GM12878 (cell line): ENCODE measurements at regions not wholly inside any gene's neighbourhood (a gene's known extent, or its start where the extent isn't known, plus 50 kb on each side); places are given as distances from the start of the nearest gene placed in this dataset.

Source experiments
- ATAC-seq: fragments of 200-7000 bp; cut with Tn5 transposase; 3 replicates; pipeline ENCODE4 v1.9.1; 2020; ENCODE audit warnings: mild to moderate bottlenecking, moderate library complexity
- BruUV-seq: library from RNA; stranded (reverse); fragments of 400-500 nt; replicated peaks from 2 replicates; lab custom pipeline; 2021; lab: Mats Ljungman, UMichigan
- CTCF ChIA-PET: fragments of 300-600 bp; sonication (Branson Sonifier 250); formaldehyde crosslinking; extraction: SDS; loops from one replicate; lab custom pipeline; 2021; ENCODE audit warnings: inconsistent platforms; lab: Yijun Ruan, JAX
- POLR2A ChIA-PET: fragments of 350-600 bp; formaldehyde crosslinking; extraction: SDS; loops from one replicate; lab custom pipeline; 2021; ENCODE audit warnings: inconsistent platforms; lab: Charles Lee
- RAD21 ChIA-PET: fragments of 300-600 bp; sonication (Branson Sonifier 250); formaldehyde crosslinking; loops from one replicate; lab custom pipeline; 2023; ENCODE audit warnings: antibody characterized with exemption; ENCODE audit not compliant: unreplicated experiment; lab: Charles Lee
- SMC1A ChIA-PET: fragments of 300-600 bp; sonication (Branson Sonifier 250); formaldehyde crosslinking; loops from one replicate; lab custom pipeline; 2023; ENCODE audit not compliant: unreplicated experiment, uncharacterized antibody; lab: Charles Lee
- DNase-seq: peaks from one replicate; pipeline ENCODE4 v3.0.0-alpha.2; 2011; ENCODE audit warnings: low read depth, low spot score
- FAIRE-seq: peaks from 3 replicates; lab custom pipeline; 2011; peaks lifted over from hg19 to GRCh38; lab: Jason Lieb, UNC
- H2AFZ ChIP-seq: 2 replicates; pipeline ENCODE4 v1.6.0; 2011; ENCODE audit warnings: low read depth, low read length, control low read depth; ENCODE audit not compliant: control insufficient read depth
- H3K27ac ChIP-seq: 2 replicates; pipeline ENCODE4 v1.5.1; 2011; ENCODE audit warnings: control low read depth; ENCODE audit not compliant: control insufficient read depth, insufficient read depth
- H3K27me3 ChIP-seq, 2 experiments: replicated peaks in 1 of 2; 2 replicates each; pipeline versions ENCODE4 v1.6.0 to v1.6.1; 2011; ENCODE audit warnings: low read length in 1 of 2; ENCODE audit not compliant: control insufficient read depth in 2 of 2, insufficient read depth in 2 of 2
- H3K36me3 ChIP-seq, 2 experiments: 2 replicates each; pipeline ENCODE4 v1.5.1; 2011; ENCODE audit warnings: low read length in 1 of 2; ENCODE audit not compliant: control insufficient read depth in 2 of 2, insufficient read depth in 2 of 2
- H3K4me1 ChIP-seq: 2 replicates; pipeline ENCODE4 v1.6.1; 2011; ENCODE audit warnings: mild to moderate bottlenecking, low read length, moderate library complexity, mixed read lengths; ENCODE audit not compliant: control insufficient read depth, insufficient read depth
- H3K4me2 ChIP-seq: 2 replicates; pipeline ENCODE4 v1.6.0; 2011; ENCODE audit warnings: control low read depth; ENCODE audit not compliant: control insufficient read depth, insufficient read depth
- H3K4me3 ChIP-seq: fragments of 200-600 bp; sonication (generic); 2 replicates; pipeline ENCODE4 v1.5.1; 2016
- H3K79me2 ChIP-seq: 2 replicates; pipeline ENCODE4 v1.6.0; 2011; ENCODE audit warnings: low read length; ENCODE audit not compliant: control insufficient read depth, insufficient read depth
- H3K9ac ChIP-seq: 2 replicates; pipeline ENCODE4 v1.8.0; 2011; ENCODE audit warnings: low read length, control low read depth, mixed read lengths; ENCODE audit not compliant: control insufficient read depth, insufficient read depth
- H3K9me3 ChIP-seq: replicated peaks from 3 replicates; pipeline ENCODE4 v1.5.1; 2011; ENCODE audit warnings: mild to moderate bottlenecking, low read length; ENCODE audit not compliant: control insufficient read depth, insufficient read depth
- H4K20me1 ChIP-seq: 2 replicates; pipeline ENCODE4 v1.6.0; 2011; ENCODE audit not compliant: control insufficient read depth, insufficient read depth
- MYC ChIP-seq: IDR thresholded peaks from 2 replicates; pipeline ENCODE4 v1.6.1; 2011; ENCODE audit warnings: mild to moderate bottlenecking, low read length, moderate library complexity, inconsistent platforms; ENCODE audit not compliant: insufficient read depth, insufficient replicate concordance, insufficient read length, severe bottlenecking
- POLR2AphosphoS5 ChIP-seq: IDR thresholded peaks from 2 replicates; pipeline ENCODE4 v1.6.1; 2011; ENCODE audit warnings: mild to moderate bottlenecking, low read length, inconsistent platforms
- TCF3 ChIP-seq: IDR thresholded peaks from 2 replicates; pipeline ENCODE4 v1.6.1; 2012; ENCODE audit warnings: low read depth, mild to moderate bottlenecking, low read length, borderline replicate concordance; ENCODE audit not compliant: insufficient read depth
- ZSCAN29 ChIP-seq: fragments of 450-650 bp; IDR thresholded peaks from 2 replicates; pipeline ENCODE4 v1.6.1; 2017; ENCODE audit warnings: mild to moderate bottlenecking, moderate library complexity
- WGBS: methylation state at CpG from one replicate; pipeline ENCODE4 v1.1.6; 2016; ENCODE audit warnings: low lambda C conversion rate; ENCODE audit not compliant: insufficient replicate concordance, insufficient coverage; ENCODE audit errors: missing lambda C conversion rate; 5-methylcytosine and 5-hydroxymethylcytosine counted together
- in situ Hi-C: fragments of 300-500 bp; cut with MboI; formaldehyde crosslinking; loops from 9 replicates; pipeline ENCODE4 v1.14.3; 2018; ENCODE audit warnings: mixed read lengths
- intact Hi-C: fragments of 100-400 bp; cut with micrococcal nuclease; formaldehyde crosslinking; loops from one replicate; pipeline ENCODE4 v1.14.2; 2022; ENCODE audit not compliant: unreplicated experiment
- TF ChIP-seq, protein P1 (sequence below): fragments of 450-650 bp; IDR thresholded peaks from 2 replicates; pipeline ENCODE4 v1.6.1; 2016; ENCODE audit warnings: mild to moderate bottlenecking
- TF ChIP-seq, protein P2 (sequence below): fragments of 450-650 bp; IDR thresholded peaks from 2 replicates; pipeline ENCODE4 v1.6.1; 2018; ENCODE audit warnings: mild to moderate bottlenecking, low read depth, moderate library complexity; ENCODE audit not compliant: partially characterized antibody

DNA sequence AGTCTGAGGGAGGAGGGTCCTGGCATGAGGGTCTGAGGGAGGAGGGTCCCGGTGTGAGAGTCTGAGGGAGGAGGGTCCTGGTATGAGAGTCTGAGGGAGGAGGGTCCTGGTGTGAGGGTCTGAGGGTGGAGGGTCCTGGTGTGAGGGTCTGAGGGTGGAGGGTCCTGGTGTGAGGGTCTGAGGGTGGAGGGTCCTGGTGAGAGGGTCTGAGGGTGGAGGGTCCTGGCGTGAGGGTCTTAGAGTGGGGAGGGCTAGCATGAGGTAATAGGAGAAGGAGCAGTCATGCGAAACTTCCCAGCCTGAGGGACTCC lies 194.8 kb downstream of the TEX29 start:
- intact Hi-C loops (no loop called here), in situ Hi-C loops (no loop called here)
- SMC1A ChIA-PET = no interaction called here
- Histone ChIP-seq H3K4me1 (no peaks in the 10 kb centered on the region), H3K36me3 (no peaks in the 10 kb centered on the region), H4K20me1 (no peaks in the 10 kb centered on the region), H3K4me2 (no peak overlapping the region), H3K9ac (no peak overlapping the region), H2AFZ (no peak overlapping the region), H3K4me3 (no peak overlapping the region), H3K9me3 (no peaks in the 10 kb centered on the region), H3K79me2 (no peaks in the 10 kb centered on the region), H3K27ac (no peak overlapping the region), H3K27me3 (no peaks in the 10 kb centered on the region)
- no TSS peak for BruUV-seq
- no peak for DNase-seq
- ATAC-seq = no peak
- TF ChIP-seq ZSCAN29 (no peak), POLR2AphosphoS5 (no peak), TCF3 (no peak), MYC (no peak)
- TF ChIP-seq, protein P1, sequence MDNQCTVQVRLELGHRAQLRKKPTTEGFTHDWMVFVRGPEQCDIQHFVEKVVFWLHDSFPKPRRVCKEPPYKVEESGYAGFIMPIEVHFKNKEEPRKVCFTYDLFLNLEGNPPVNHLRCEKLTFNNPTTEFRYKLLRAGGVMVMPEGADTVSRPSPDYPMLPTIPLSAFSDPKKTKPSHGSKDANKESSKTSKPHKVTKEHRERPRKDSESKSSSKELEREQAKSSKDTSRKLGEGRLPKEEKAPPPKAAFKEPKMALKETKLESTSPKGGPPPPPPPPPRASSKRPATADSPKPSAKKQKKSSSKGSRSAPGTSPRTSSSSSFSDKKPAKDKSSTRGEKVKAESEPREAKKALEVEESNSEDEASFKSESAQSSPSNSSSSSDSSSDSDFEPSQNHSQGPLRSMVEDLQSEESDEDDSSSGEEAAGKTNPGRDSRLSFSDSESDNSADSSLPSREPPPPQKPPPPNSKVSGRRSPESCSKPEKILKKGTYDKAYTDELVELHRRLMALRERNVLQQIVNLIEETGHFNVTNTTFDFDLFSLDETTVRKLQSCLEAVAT = no peak
- TF ChIP-seq, protein P2, sequence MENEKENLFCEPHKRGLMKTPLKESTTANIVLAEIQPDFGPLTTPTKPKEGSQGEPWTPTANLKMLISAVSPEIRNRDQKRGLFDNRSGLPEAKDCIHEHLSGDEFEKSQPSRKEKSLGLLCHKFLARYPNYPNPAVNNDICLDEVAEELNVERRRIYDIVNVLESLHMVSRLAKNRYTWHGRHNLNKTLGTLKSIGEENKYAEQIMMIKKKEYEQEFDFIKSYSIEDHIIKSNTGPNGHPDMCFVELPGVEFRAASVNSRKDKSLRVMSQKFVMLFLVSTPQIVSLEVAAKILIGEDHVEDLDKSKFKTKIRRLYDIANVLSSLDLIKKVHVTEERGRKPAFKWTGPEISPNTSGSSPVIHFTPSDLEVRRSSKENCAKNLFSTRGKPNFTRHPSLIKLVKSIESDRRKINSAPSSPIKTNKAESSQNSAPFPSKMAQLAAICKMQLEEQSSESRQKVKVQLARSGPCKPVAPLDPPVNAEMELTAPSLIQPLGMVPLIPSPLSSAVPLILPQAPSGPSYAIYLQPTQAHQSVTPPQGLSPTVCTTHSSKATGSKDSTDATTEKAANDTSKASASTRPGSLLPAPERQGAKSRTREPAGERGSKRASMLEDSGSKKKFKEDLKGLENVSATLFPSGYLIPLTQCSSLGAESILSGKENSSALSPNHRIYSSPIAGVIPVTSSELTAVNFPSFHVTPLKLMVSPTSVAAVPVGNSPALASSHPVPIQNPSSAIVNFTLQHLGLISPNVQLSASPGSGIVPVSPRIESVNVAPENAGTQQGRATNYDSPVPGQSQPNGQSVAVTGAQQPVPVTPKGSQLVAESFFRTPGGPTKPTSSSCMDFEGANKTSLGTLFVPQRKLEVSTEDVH = no peak
- 31% methylated on average over 3 of the region's 3 CpGs for WGBS
- CTCF ChIA-PET = no interaction called here
- no peak for FAIRE-seq
- RAD21 ChIA-PET = no interaction called here
- POLR2A ChIA-PET = no interaction called here
